ENCODE measurements at regions not wholly inside any gene's neighbourhood (a gene's known extent, or its start where the extent isn't known, plus 50 kb on each side); places are given as distances from the start of the nearest gene placed in this dataset.

DNA sequence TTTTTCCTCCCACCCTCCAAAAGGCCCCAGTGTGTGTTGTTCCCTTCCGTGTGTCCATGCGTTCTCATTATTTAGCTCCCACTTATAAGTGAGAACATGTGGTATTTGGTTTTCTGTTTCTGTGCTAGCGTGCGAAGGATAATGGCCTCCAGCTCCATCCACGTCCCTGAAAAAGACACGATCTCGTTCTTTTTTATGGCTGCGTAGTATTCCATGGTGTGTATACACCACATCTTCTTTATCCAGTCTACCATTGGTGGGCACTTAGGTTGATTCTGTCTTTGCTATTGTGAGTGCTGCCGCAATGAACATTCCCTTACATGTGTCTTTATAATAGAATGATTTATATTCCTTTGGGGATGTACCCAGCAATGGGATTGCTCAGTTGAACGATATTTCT lies 177.8 kb downstream of the ETS2 start:
- Histone ChIP-seq H3K4me3 (ENCODE audit: insufficient read depth, low read depth, low read length) (no peak overlapping the region), H3K56ac (ENCODE audit: extremely low read depth, insufficient read depth, low read length) (no peak overlapping the region), H2AK5ac (ENCODE audit: low read depth, low read length) (peak overlapping the region; percentile 74; the same call in 1 of the 2 replicates), H3K18ac (ENCODE audit: low read depth, low read length) (no peak overlapping the region), H3K14ac (replicated peaks; ENCODE audit: low read depth, low read length) (no peak overlapping the region), H3K79me1 (ENCODE audit: low read depth in 1 of 2, low read length in 2 of 2) (no peaks in the 10 kb centered on the region), H3K27me3 (ENCODE audit: control insufficient read depth, insufficient read depth, low read length) (no peaks in the 10 kb centered on the region), H3K23ac (ENCODE audit: low read depth, low read length) (no peak overlapping the region), H2AFZ (replicated peaks; ENCODE audit: low read length, poor library complexity) (no peak overlapping the region), H3K9me3 (ENCODE audit: control insufficient read depth, insufficient read depth, low read length) (no peaks in the 10 kb centered on the region), H3K9me1 (ENCODE audit: insufficient read depth, low read length) (peaks cover 22% of the 10 kb centered on the region), H3K4ac (ENCODE audit: low read depth, low read length) (no peak overlapping the region), H2BK5ac (ENCODE audit: low read depth, low read length, poor library complexity, severe bottlenecking) (no peak overlapping the region), H4K8ac (ENCODE audit: low read depth in 2 of 2, low read length in 2 of 2) (no peak overlapping the region), H2BK15ac (ENCODE audit: low read depth, low read length) (no peak overlapping the region), H2BK20ac (ENCODE audit: low read depth, low read length) (no peak overlapping the region; the same call in 1 of the 2 replicates), H4K20me1 (ENCODE audit: insufficient read depth, low read length) (no peaks in the 10 kb centered on the region), H3K27ac (ENCODE audit: insufficient read depth, low read length) (no peak overlapping the region), H2AK9ac (replicated peaks; ENCODE audit: low read depth, low read length, poor library complexity) (no peak overlapping the region), H3K9ac (ENCODE audit: low read depth, low read length) (no peak overlapping the region), H4K91ac (ENCODE audit: insufficient read depth, low read depth, low read length) (no peak overlapping the region), H3K36me3 (ENCODE audit: control insufficient read depth, insufficient read depth, low read length) (no peaks in the 10 kb centered on the region), H3K4me2 (ENCODE audit: low read depth, low read length) (no peak overlapping the region), H2BK120ac (ENCODE audit: low read depth, low read length) (no peak overlapping the region), H3K4me1 (ENCODE audit: control insufficient read depth, insufficient read depth, low read length) (peaks cover 28% of the 10 kb centered on the region), H4K5ac (ENCODE audit: low read depth, low read length) (no peak overlapping the region)
- intact Hi-C loops (cut with micrococcal nuclease) (loop anchor here (10.0 kb wide), 1 partner anchor 179 kb away; the partner anchor contains the start of gene ETS2), in situ Hi-C loops (cut with MboI; ENCODE audit: low sequenced_read_pairs) (no loop called here), dilution Hi-C loops (cut with HindIII; ENCODE audit: low sequenced_read_pairs, unreplicated experiment) (no loop called here)
- DNase-seq (no peak), ATAC-seq (ENCODE audit: low read depth) (no peak)
- TF ChIP-seq ELK1 (IDR thresholded peaks at IDR 0.05; ENCODE audit: borderline replicate concordance, low read depth, low read length) (no peak), CHD1 (IDR thresholded peaks at IDR 0.05; ENCODE audit: low read depth, low read length) (no peak), NFE2L2 (IDR thresholded peaks at IDR 0.05; ENCODE audit: low read depth, low read length) (no peak), RFX5 (IDR thresholded peaks at IDR 0.05; ENCODE audit: low read depth, low read length) (no peak), POLR2A (IDR thresholded peaks at IDR 0.05; ENCODE audit: low read depth, low read length) (no peak), MAFK (IDR thresholded peaks at IDR 0.05; ENCODE audit: low read depth, low read length) (no peak), CEBPB (IDR thresholded peaks at IDR 0.05; ENCODE audit: low read depth, low read length) (no peak), MXI1 (IDR thresholded peaks at IDR 0.05; ENCODE audit: borderline replicate concordance, low read depth, low read length) (no peak), MAZ (IDR thresholded peaks at IDR 0.05; ENCODE audit: borderline replicate concordance, low read depth, low read length) (no peak), SMC3 (IDR thresholded peaks at IDR 0.05; ENCODE audit: low read depth, low read length) (no peak), BHLHE40 (IDR thresholded peaks at IDR 0.05; ENCODE audit: low read depth, low read length) (no peak), RAD21 (IDR thresholded peaks at IDR 0.05; ENCODE audit: low read length) (no peak), CTCF (conservative IDR thresholded peaks at IDR 0.05; ENCODE audit: low read depth, low read length) (no peak)
- TF ChIP-seq, protein P1, sequence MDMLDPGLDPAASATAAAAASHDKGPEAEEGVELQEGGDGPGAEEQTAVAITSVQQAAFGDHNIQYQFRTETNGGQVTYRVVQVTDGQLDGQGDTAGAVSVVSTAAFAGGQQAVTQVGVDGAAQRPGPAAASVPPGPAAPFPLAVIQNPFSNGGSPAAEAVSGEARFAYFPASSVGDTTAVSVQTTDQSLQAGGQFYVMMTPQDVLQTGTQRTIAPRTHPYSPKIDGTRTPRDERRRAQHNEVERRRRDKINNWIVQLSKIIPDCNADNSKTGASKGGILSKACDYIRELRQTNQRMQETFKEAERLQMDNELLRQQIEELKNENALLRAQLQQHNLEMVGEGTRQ (IDR thresholded peaks at IDR 0.05; ENCODE audit: low read depth, low read length) = no peak
- no TSS peak for BruUV-seq (replicated peaks)
- no CpG with 5 or more reads among the region's 10 CpGs for WGBS, 2 experiments (ENCODE audit: extremely low coverage in 2 of 2, insufficient read length in 1 of 2)
- POLR2A ChIA-PET (ENCODE audit: unreplicated experiment) = no interaction called here
- CTCF ChIA-PET = no interaction called here
